ENCODE measurements at regions not wholly inside any gene's neighbourhood (a gene's known extent, or its start where the extent isn't known, plus 50 kb on each side); places are given as distances from the start of the nearest gene placed in this dataset.

- intact Hi-C loops (cut with DNase I, micrococcal nuclease) = no loop called here
- Histone ChIP-seq H3K27ac (ENCODE audit: low read depth in 1 of 2, low read length in 2 of 2) (no peak overlapping the region), H3K36me3 (ENCODE audit: insufficient read depth, low read length) (no peaks in the 10 kb centered on the region), H3K9me3 (ENCODE audit: control insufficient read depth in 1 of 2, insufficient read depth in 1 of 2, low read length in 2 of 2) (no peaks in the 10 kb centered on the region), H3K4me1 (ENCODE audit: insufficient read depth, low read length) (no peaks in the 10 kb centered on the region), H3K27me3 (ENCODE audit: control insufficient read depth in 1 of 2, insufficient read depth in 2 of 2, low read length in 2 of 2) (no peaks in the 10 kb centered on the region), H3K4me3 (ENCODE audit: low read length) (no peak overlapping the region)
- H3K27me3 Mint-ChIP-seq = no peaks in the 10 kb centered on the region
- no peak overlapping the region for H3K27ac Mint-ChIP-seq
- ATAC-seq (ENCODE audit: poor library complexity) = no peak
- ChIA-PET POLR2A (no interaction called here), CTCF (no interaction called here)
- TF ChIP-seq CTCF (IDR thresholded peaks at IDR 0.05) = no peak
- H3K4me3 Mint-ChIP-seq = no peak overlapping the region
- H3K4me1 Mint-ChIP-seq (ENCODE audit: low read depth) = no peaks in the 10 kb centered on the region
- DNase-seq = no peak
- no peaks in the 10 kb centered on the region for H3K36me3 Mint-ChIP-seq (ENCODE audit: low read depth)
- peaks cover 8% of the 10 kb centered on the region for H3K9me3 Mint-ChIP-seq
Observed at GRCh38 chr12:77727442-77728001, 103.2 kb upstream of the NAV3 start.

- H3K4me3 Mint-ChIP-seq = no peak overlapping the region
- no peaks in the 10 kb centered on the region for H3K27me3 Mint-ChIP-seq
- Histone ChIP-seq H3K4me1 (ENCODE audit: insufficient read depth, low read length) (no peaks in the 10 kb centered on the region), H3K9me3 (ENCODE audit: control insufficient read depth in 1 of 2, insufficient read depth in 1 of 2, low read length in 2 of 2) (no peaks in the 10 kb centered on the region), H3K36me3 (ENCODE audit: insufficient read depth, low read length) (no peaks in the 10 kb centered on the region), H3K27me3 (ENCODE audit: control insufficient read depth in 1 of 2, insufficient read depth in 2 of 2, low read length in 2 of 2) (no peaks in the 10 kb centered on the region), H3K27ac (ENCODE audit: low read depth in 1 of 2, low read length in 2 of 2) (no peak overlapping the region), H3K4me3 (ENCODE audit: low read length) (no peak overlapping the region)
- intact Hi-C loops (cut with DNase I, micrococcal nuclease) = no loop called here
- CTCF ChIA-PET = no interaction called here
- POLR2A ChIA-PET = no interaction called here
- ATAC-seq (ENCODE audit: poor library complexity) = no peak
- DNase-seq = no peak
- TF ChIP-seq CTCF (IDR thresholded peaks at IDR 0.05) = no peak
- no peak overlapping the region for H3K27ac Mint-ChIP-seq
- no peaks in the 10 kb centered on the region for H3K36me3 Mint-ChIP-seq (ENCODE audit: low read depth)
- H3K4me1 Mint-ChIP-seq (ENCODE audit: low read depth) = no peaks in the 10 kb centered on the region
- peaks cover 8% of the 10 kb centered on the region for H3K9me3 Mint-ChIP-seq
Observed at GRCh38 chr12:77725611-77726010, 105.1 kb upstream of the NAV3 start.

GRCh38 chr12:77724367-77724957 is 106.2 kb upstream of the NAV3 start:
- no peaks in the 10 kb centered on the region for H3K4me1 Mint-ChIP-seq (ENCODE audit: low read depth)
- Histone ChIP-seq H3K4me3 (ENCODE audit: low read length) (no peak overlapping the region), H3K4me1 (ENCODE audit: insufficient read depth, low read length) (no peaks in the 10 kb centered on the region), H3K27ac (ENCODE audit: low read depth in 1 of 2, low read length in 2 of 2) (no peak overlapping the region), H3K9me3 (ENCODE audit: control insufficient read depth in 1 of 2, insufficient read depth in 1 of 2, low read length in 2 of 2) (no peaks in the 10 kb centered on the region), H3K36me3 (ENCODE audit: insufficient read depth, low read length) (no peaks in the 10 kb centered on the region), H3K27me3 (ENCODE audit: control insufficient read depth in 1 of 2, insufficient read depth in 2 of 2, low read length in 2 of 2) (no peaks in the 10 kb centered on the region)
- ATAC-seq (ENCODE audit: poor library complexity) (no peak), DNase-seq (no peak)
- no peak for TF ChIP-seq CTCF (IDR thresholded peaks at IDR 0.05)
- H3K27me3 Mint-ChIP-seq = no peaks in the 10 kb centered on the region
- no peak overlapping the region for H3K4me3 Mint-ChIP-seq
- no peak overlapping the region for H3K27ac Mint-ChIP-seq
- POLR2A ChIA-PET = no interaction called here
- intact Hi-C loops (cut with DNase I, micrococcal nuclease) = no loop called here
- peaks cover 8% of the 10 kb centered on the region for H3K9me3 Mint-ChIP-seq
- CTCF ChIA-PET = no interaction called here
- no peaks in the 10 kb centered on the region for H3K36me3 Mint-ChIP-seq (ENCODE audit: low read depth)

Measured in CD4-positive, alpha-beta T cell (primary cell).